Loucy (cell line): ENCODE measurements at regions not wholly inside any gene's neighbourhood (a gene's known extent, or its start where the extent isn't known, plus 50 kb on each side); places are given as distances from the start of the nearest gene placed in this dataset.

Experiments used
- H2AFZ ChIP-seq: fragments of 200-600 bp; sonication (generic); 2 replicates; pipeline ENCODE4 v1.6.0; 2016; ENCODE audit warnings: antibody characterized with exemption, mild to moderate bottlenecking, low read length, moderate library complexity
- H3F3A ChIP-seq: fragments of 200-600 bp; 2 replicates; pipeline ENCODE4 v1.6.0; 2016; ENCODE audit warnings: antibody characterized with exemption, low read depth, mild to moderate bottlenecking
- H3K27me3 ChIP-seq: fragments of 200-600 bp; sonication (generic); 2 replicates; pipeline ENCODE4 v1.6.1; 2014; ENCODE audit warnings: low read length, mild to moderate bottlenecking; ENCODE audit not compliant: insufficient read depth, poor library complexity, severe bottlenecking
- H3K36me3 ChIP-seq: fragments of 200-600 bp; sonication (generic); 2 replicates; pipeline ENCODE4 v1.6.1; 2016; ENCODE audit warnings: low read length; ENCODE audit not compliant: insufficient read depth
- H3K4me1 ChIP-seq: fragments of 200-600 bp; sonication (generic); 2 replicates; pipeline ENCODE4 v1.5.1; 2014; ENCODE audit warnings: low read length, mild to moderate bottlenecking; ENCODE audit not compliant: insufficient read depth, poor library complexity, severe bottlenecking
- H3K4me2 ChIP-seq: fragments of 200-600 bp; sonication (generic); 2 replicates; pipeline ENCODE4 v1.6.0; 2014; ENCODE audit warnings: antibody characterized with exemption, low read length, low read depth, mild to moderate bottlenecking; ENCODE audit not compliant: poor library complexity, severe bottlenecking
- H3K4me3 ChIP-seq: fragments of 200-600 bp; sonication (generic); 2 replicates; pipeline ENCODE4 v1.5.1; 2014; ENCODE audit warnings: low read length, mild to moderate bottlenecking, mixed read lengths; ENCODE audit not compliant: poor library complexity, severe bottlenecking
- H3K79me2 ChIP-seq: fragments of 200-600 bp; sonication (generic); 2 replicates; pipeline ENCODE4 v1.6.1; 2014; ENCODE audit warnings: low read length; ENCODE audit not compliant: insufficient read depth
- H3K9ac ChIP-seq: fragments of 200-600 bp; sonication (generic); 2 replicates; pipeline ENCODE4 v1.6.0; 2014; ENCODE audit warnings: mild to moderate bottlenecking, low read depth, low read length, moderate library complexity; ENCODE audit not compliant: poor library complexity, severe bottlenecking
- H3K9me2 ChIP-seq: fragments of 200-600 bp; sonication (generic); replicated peaks from 2 replicates; pipeline ENCODE4 v1.6.1; 2016; ENCODE audit warnings: low read depth, low read length, mixed read lengths
- H3K9me3 ChIP-seq: fragments of 200-600 bp; sonication (generic); 2 replicates; pipeline ENCODE4 v1.6.1; 2014; ENCODE audit warnings: mild to moderate bottlenecking, antibody characterized with exemption, low read length, low read depth; ENCODE audit not compliant: insufficient read depth
- H4K20me1 ChIP-seq: fragments of 200-600 bp; sonication (generic); 2 replicates; pipeline ENCODE4 v1.6.0; 2014; ENCODE audit warnings: antibody characterized with exemption, low read length, mild to moderate bottlenecking; ENCODE audit not compliant: insufficient read depth, poor library complexity, severe bottlenecking
- CTCF ChIP-seq: fragments of 200-600 bp; sonication (generic); conservative IDR thresholded peaks from 2 replicates; pipeline ENCODE4 v1.5.1; 2014; ENCODE audit warnings: mild to moderate bottlenecking, antibody characterized with exemption, low read length
- EZH2phosphoT487 ChIP-seq: fragments of 200-600 bp; IDR thresholded peaks from 2 replicates; pipeline ENCODE4 v1.6.1; 2018; ENCODE audit warnings: antibody characterized with exemption, mild to moderate bottlenecking, moderate library complexity, borderline replicate concordance

GRCh38 chr2:122233372-122233771 lies 477.9 kb downstream of the TSN start:
- TF ChIP-seq EZH2phosphoT487 (no peak), CTCF (no peak)
- H3K4me1 ChIP-seq: no peaks in the 10 kb centered on the region

GRCh38 chr2:122236152-122236874 lies 480.9 kb downstream of the TSN start:
- H3F3A ChIP-seq: no peaks in the 10 kb centered on the region
- no peaks in the 10 kb centered on the region for H3K36me3 ChIP-seq
- H3K4me1 ChIP-seq: no peaks in the 10 kb centered on the region
- no peaks in the 10 kb centered on the region for H3K27me3 ChIP-seq
- TF ChIP-seq EZH2phosphoT487 (no peak), CTCF (no peak)
- no peaks in the 10 kb centered on the region for H3K79me2 ChIP-seq
- H3K9me2 ChIP-seq: no peaks in the 10 kb centered on the region
- no peaks in the 10 kb centered on the region for H4K20me1 ChIP-seq
- no peaks in the 10 kb centered on the region for H3K9me3 ChIP-seq
- H3K9ac ChIP-seq: no peak overlapping the region
- H3K4me3 ChIP-seq: no peak overlapping the region
- no peak overlapping the region for H2AFZ ChIP-seq
- H3K4me2 ChIP-seq: no peak overlapping the region

More at GRCh38 chr2:122233372-122233771, 477.9 kb downstream of the TSN start:
- Histone ChIP-seq H3K79me2 (no peaks in the 10 kb centered on the region), H3K9ac (no peak overlapping the region), H3F3A (no peaks in the 10 kb centered on the region), H3K9me2 (no peaks in the 10 kb centered on the region), H2AFZ (no peak overlapping the region), H3K4me2 (no peak overlapping the region), H3K27me3 (no peaks in the 10 kb centered on the region), H3K4me3 (no peak overlapping the region), H4K20me1 (no peaks in the 10 kb centered on the region), H3K9me3 (no peaks in the 10 kb centered on the region), H3K36me3 (no peaks in the 10 kb centered on the region)

GRCh38 chr2:122236925-122237324 lies 481.5 kb downstream of the TSN start:
- Histone ChIP-seq H3K36me3 (no peaks in the 10 kb centered on the region), H2AFZ (no peak overlapping the region), H4K20me1 (no peaks in the 10 kb centered on the region), H3F3A (no peaks in the 10 kb centered on the region), H3K9ac (no peak overlapping the region), H3K79me2 (no peaks in the 10 kb centered on the region), H3K4me3 (no peak overlapping the region), H3K9me3 (no peaks in the 10 kb centered on the region), H3K4me1 (no peaks in the 10 kb centered on the region), H3K9me2 (no peaks in the 10 kb centered on the region), H3K4me2 (no peak overlapping the region), H3K27me3 (no peaks in the 10 kb centered on the region)
- TF ChIP-seq CTCF: no peak
- TF ChIP-seq EZH2phosphoT487: no peak
